GM12865 (cell line): ENCODE measurements at regions not wholly inside any gene's neighbourhood (a gene's known extent, or its start where the extent isn't known, plus 50 kb on each side); places are given as distances from the start of the nearest gene placed in this dataset.

Experiments
- DNase-seq: peaks from one replicate; pipeline ENCODE4 v3.0.0; 2010; ENCODE audit warnings: low read depth
- H3K4me3 ChIP-seq: 2 replicates; pipeline ENCODE4 v1.5.1; 2011; ENCODE audit warnings: mild to moderate bottlenecking, low read depth, low read length, control low read depth
- TF ChIP-seq, protein P1 (sequence below): IDR thresholded peaks from 2 replicates; pipeline ENCODE4 v1.5.1; 2011; ENCODE audit warnings: low read length, control low read depth, low read depth, inconsistent platforms; ENCODE audit not compliant: insufficient read depth; ENCODE audit errors: missing control alignments

- no peak overlapping the region for H3K4me3 ChIP-seq
- no peak for DNase-seq
- TF ChIP-seq, protein P1, sequence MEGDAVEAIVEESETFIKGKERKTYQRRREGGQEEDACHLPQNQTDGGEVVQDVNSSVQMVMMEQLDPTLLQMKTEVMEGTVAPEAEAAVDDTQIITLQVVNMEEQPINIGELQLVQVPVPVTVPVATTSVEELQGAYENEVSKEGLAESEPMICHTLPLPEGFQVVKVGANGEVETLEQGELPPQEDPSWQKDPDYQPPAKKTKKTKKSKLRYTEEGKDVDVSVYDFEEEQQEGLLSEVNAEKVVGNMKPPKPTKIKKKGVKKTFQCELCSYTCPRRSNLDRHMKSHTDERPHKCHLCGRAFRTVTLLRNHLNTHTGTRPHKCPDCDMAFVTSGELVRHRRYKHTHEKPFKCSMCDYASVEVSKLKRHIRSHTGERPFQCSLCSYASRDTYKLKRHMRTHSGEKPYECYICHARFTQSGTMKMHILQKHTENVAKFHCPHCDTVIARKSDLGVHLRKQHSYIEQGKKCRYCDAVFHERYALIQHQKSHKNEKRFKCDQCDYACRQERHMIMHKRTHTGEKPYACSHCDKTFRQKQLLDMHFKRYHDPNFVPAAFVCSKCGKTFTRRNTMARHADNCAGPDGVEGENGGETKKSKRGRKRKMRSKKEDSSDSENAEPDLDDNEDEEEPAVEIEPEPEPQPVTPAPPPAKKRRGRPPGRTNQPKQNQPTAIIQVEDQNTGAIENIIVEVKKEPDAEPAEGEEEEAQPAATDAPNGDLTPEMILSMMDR: no peak
Observed at GRCh38 chrX:130974323-130974722, 71.3 kb upstream of the ENOX2 start.

- TF ChIP-seq, protein P1: peak; percentile 42
- peak; percentile 23 for DNase-seq
- no peak overlapping the region for H3K4me3 ChIP-seq
Observed at GRCh38 chrX:130975947-130976346, 72.9 kb upstream of the ENOX2 start.

DNA sequence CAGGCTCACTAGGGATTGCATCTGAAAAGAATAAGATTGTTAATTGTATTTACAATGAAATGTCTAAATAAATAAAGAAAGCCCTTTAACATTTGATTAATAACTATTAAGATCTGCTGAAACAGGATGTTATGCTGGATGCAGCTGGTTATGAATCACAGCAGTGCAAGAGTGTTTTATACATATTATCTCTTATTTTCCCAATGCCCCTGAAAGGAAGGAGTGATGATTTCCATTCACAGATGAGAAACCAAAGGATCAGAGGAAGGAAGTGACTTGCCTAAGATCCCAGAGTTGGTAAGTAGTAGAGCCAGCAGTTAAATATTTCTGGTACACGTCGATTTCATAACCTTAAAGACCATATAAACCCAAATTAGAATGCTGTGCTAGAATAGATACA is 76.3 kb upstream of the ARHGAP36 start:
- no peak for DNase-seq
- TF ChIP-seq, protein P1: no peak
- H3K4me3 ChIP-seq: no peak overlapping the region

DNA sequence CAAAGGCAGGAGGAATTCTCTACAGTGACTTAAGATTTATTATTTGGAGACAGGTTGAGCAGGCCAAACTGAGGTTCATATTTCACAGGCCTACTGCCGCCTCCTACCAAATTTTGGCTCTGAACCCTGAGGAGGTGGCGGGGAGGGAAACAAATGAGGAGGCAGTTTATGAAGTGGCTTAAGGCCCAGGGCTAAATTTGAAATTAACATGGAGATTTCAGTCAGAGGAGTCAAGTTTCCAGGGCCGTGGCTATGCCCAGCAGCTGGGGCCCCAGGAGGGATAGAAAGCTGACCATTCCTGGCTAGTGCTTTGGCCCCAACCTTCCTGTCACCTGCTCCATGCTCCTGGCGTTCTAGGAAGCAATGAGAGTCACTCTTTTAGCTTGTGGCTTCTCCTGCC is 73.4 kb upstream of the ARHGAP36 start:
- no peak for DNase-seq
- TF ChIP-seq, protein P1: no peak
- H3K4me3 ChIP-seq: no peak overlapping the region

DNA sequence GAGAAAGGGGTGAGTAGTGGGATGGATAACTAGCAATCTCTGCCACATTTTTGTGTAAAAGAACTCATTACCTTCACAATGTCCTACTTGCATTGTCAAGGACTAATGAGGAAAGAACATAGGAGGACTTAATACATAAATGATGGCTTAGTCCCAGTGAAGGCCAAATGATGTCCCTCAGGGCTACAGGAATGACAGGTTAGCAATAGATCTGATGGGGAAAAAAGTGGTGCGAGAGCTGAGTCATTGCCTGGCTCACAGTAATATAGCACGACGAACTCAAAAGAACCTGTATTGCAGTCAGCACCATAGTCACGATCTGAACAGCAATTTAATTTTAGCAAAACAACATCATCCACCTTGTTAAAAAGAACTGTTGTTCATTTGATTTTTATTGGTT is 70.9 kb upstream of the ARHGAP36 start:
- TF ChIP-seq, protein P1: no peak
- no peak for DNase-seq
- no peak overlapping the region for H3K4me3 ChIP-seq

- no peak overlapping the region for H3K4me3 ChIP-seq
- DNase-seq: no peak
- TF ChIP-seq, protein P1: no peak
Observed at GRCh38 chrX:130990723-130991122, 67.4 kb upstream of the ARHGAP36 start.

GRCh38 chrX:130994671-130995070 is 63.5 kb upstream of the ARHGAP36 start:
- DNase-seq: peak; percentile 11
- TF ChIP-seq, protein P1: no peak
- no peak overlapping the region for H3K4me3 ChIP-seq
